ENCODE measurements at regions not wholly inside any gene's neighbourhood (a gene's known extent, or its start where the extent isn't known, plus 50 kb on each side); places are given as distances from the start of the nearest gene placed in this dataset.

- H4K20me1 ChIP-seq (ENCODE audit: insufficient read depth, low read length, poor library complexity, severe bottlenecking) = no peaks in the 10 kb centered on the region
- no peaks in the 10 kb centered on the region for H3K27me3 ChIP-seq (ENCODE audit: insufficient read depth, low read length, poor library complexity, severe bottlenecking)
These were observed 56.2 kb upstream of the ALDH1B1 start for GRCh38 chr9:38336341-38336740.

GRCh38 chr9:38335686-38336085, 56.8 kb upstream of the ALDH1B1 start:
- Histone ChIP-seq H3K4me2 (ENCODE audit: low read depth, low read length, poor library complexity, severe bottlenecking) (no peak overlapping the region), H3K9me3 (ENCODE audit: insufficient read depth, low read depth, low read length) (no peaks in the 10 kb centered on the region), H3K27me3 (ENCODE audit: insufficient read depth, low read length, poor library complexity, severe bottlenecking) (no peaks in the 10 kb centered on the region), H3K4me3 (ENCODE audit: low read length, poor library complexity, severe bottlenecking) (no peak overlapping the region), H3K9me2 (replicated peaks; ENCODE audit: low read depth, low read length) (no peaks in the 10 kb centered on the region), H3K79me2 (ENCODE audit: insufficient read depth, low read length) (no peaks in the 10 kb centered on the region), H3K9ac (ENCODE audit: low read depth, low read length, poor library complexity, severe bottlenecking) (no peak overlapping the region), H4K20me1 (ENCODE audit: insufficient read depth, low read length, poor library complexity, severe bottlenecking) (no peaks in the 10 kb centered on the region), H3K36me3 (ENCODE audit: insufficient read depth, low read length) (no peaks in the 10 kb centered on the region), H2AFZ (ENCODE audit: low read length) (no peak overlapping the region), H3F3A (ENCODE audit: low read depth) (no peaks in the 10 kb centered on the region), H3K4me1 (ENCODE audit: insufficient read depth, low read length, poor library complexity, severe bottlenecking) (no peaks in the 10 kb centered on the region)
- TF ChIP-seq EZH2phosphoT487 (IDR thresholded peaks at IDR 0.05; ENCODE audit: borderline replicate concordance) (no peak), CTCF (conservative IDR thresholded peaks at IDR 0.05; ENCODE audit: low read length) (no peak)

More at GRCh38 chr9:38336341-38336740, 56.2 kb upstream of the ALDH1B1 start:
- Histone ChIP-seq H3K79me2 (ENCODE audit: insufficient read depth, low read length) (no peaks in the 10 kb centered on the region), H3K9me3 (ENCODE audit: insufficient read depth, low read depth, low read length) (no peaks in the 10 kb centered on the region), H2AFZ (ENCODE audit: low read length) (no peak overlapping the region), H3F3A (ENCODE audit: low read depth) (no peaks in the 10 kb centered on the region), H3K4me1 (ENCODE audit: insufficient read depth, low read length, poor library complexity, severe bottlenecking) (no peaks in the 10 kb centered on the region), H3K9me2 (replicated peaks; ENCODE audit: low read depth, low read length) (no peaks in the 10 kb centered on the region), H3K36me3 (ENCODE audit: insufficient read depth, low read length) (no peaks in the 10 kb centered on the region), H3K9ac (ENCODE audit: low read depth, low read length, poor library complexity, severe bottlenecking) (no peak overlapping the region), H3K4me3 (ENCODE audit: low read length, poor library complexity, severe bottlenecking) (no peak overlapping the region), H3K4me2 (ENCODE audit: low read depth, low read length, poor library complexity, severe bottlenecking) (no peak overlapping the region)
- TF ChIP-seq EZH2phosphoT487 (IDR thresholded peaks at IDR 0.05; ENCODE audit: borderline replicate concordance) = no peak
- TF ChIP-seq CTCF (conservative IDR thresholded peaks at IDR 0.05; ENCODE audit: low read length) = no peak

GRCh38 chr9:38334234-38334633, 58.3 kb upstream of the ALDH1B1 start:
- Histone ChIP-seq H3K4me2 (ENCODE audit: low read depth, low read length, poor library complexity, severe bottlenecking) (no peak overlapping the region), H3K4me3 (ENCODE audit: low read length, poor library complexity, severe bottlenecking) (no peak overlapping the region), H2AFZ (ENCODE audit: low read length) (no peak overlapping the region)

More at GRCh38 chr9:38334234-38334633, 58.3 kb upstream of the ALDH1B1 start:
- no peaks in the 10 kb centered on the region for H3K36me3 ChIP-seq (ENCODE audit: insufficient read depth, low read length)
- TF ChIP-seq EZH2phosphoT487 (IDR thresholded peaks at IDR 0.05; ENCODE audit: borderline replicate concordance) (no peak), CTCF (conservative IDR thresholded peaks at IDR 0.05; ENCODE audit: low read length) (peak; percentile 58)
- no peak overlapping the region for H3K9ac ChIP-seq (ENCODE audit: low read depth, low read length, poor library complexity, severe bottlenecking)
- H3K9me2 ChIP-seq (replicated peaks; ENCODE audit: low read depth, low read length) = no peaks in the 10 kb centered on the region
- no peaks in the 10 kb centered on the region for H3K4me1 ChIP-seq (ENCODE audit: insufficient read depth, low read length, poor library complexity, severe bottlenecking)
- H3K27me3 ChIP-seq (ENCODE audit: insufficient read depth, low read length, poor library complexity, severe bottlenecking) = no peaks in the 10 kb centered on the region
- no peaks in the 10 kb centered on the region for H3K79me2 ChIP-seq (ENCODE audit: insufficient read depth, low read length)
- no peaks in the 10 kb centered on the region for H4K20me1 ChIP-seq (ENCODE audit: insufficient read depth, low read length, poor library complexity, severe bottlenecking)
- no peaks in the 10 kb centered on the region for H3K9me3 ChIP-seq (ENCODE audit: insufficient read depth, low read depth, low read length)
- H3F3A ChIP-seq (ENCODE audit: low read depth) = no peaks in the 10 kb centered on the region

All from Loucy (cell line).